DND-41 (cell line): ENCODE measurements at regions not wholly inside any gene's neighbourhood (a gene's known extent, or its start where the extent isn't known, plus 50 kb on each side); places are given as distances from the start of the nearest gene placed in this dataset.

Experiments used
- ATAC-seq: fragments of 200-7000 bp; cut with Tn5 transposase; 3 replicates; pipeline ENCODE4 v1.9.1; 2021; ENCODE audit warnings: low read depth; ENCODE audit not compliant: insufficient read depth
- DNase-seq: peaks from one replicate; pipeline ENCODE4 v3.0.0-alpha.2; 2020
- H2AFZ ChIP-seq: 2 replicates; pipeline ENCODE4 v1.6.0; 2012; ENCODE audit warnings: low read depth, low read length
- H3K27ac ChIP-seq: 2 replicates; pipeline ENCODE4 v1.5.1; 2012; ENCODE audit warnings: low read length, inconsistent platforms
- H3K27me3 ChIP-seq: fragments of 200-600 bp; sonication (generic); 2 replicates; pipeline ENCODE4 v1.6.0; 2012; ENCODE audit warnings: low read length, mild to moderate bottlenecking, inconsistent platforms; ENCODE audit not compliant: insufficient read depth, poor library complexity
- H3K36me3 ChIP-seq: 2 replicates; pipeline ENCODE4 v1.5.1; 2012; ENCODE audit warnings: low read length, inconsistent platforms; ENCODE audit not compliant: insufficient read depth
- H3K4me1 ChIP-seq: 2 replicates; pipeline ENCODE4 v1.5.1; 2012; ENCODE audit warnings: mild to moderate bottlenecking, low read length; ENCODE audit not compliant: insufficient read depth
- H3K4me2 ChIP-seq: 2 replicates; pipeline ENCODE4 v1.6.0; 2012; ENCODE audit warnings: mild to moderate bottlenecking, moderate library complexity, low read length, inconsistent platforms; ENCODE audit not compliant: insufficient read depth
- H3K4me3 ChIP-seq, 2 experiments: fragments of 200-600 bp in 1 of 2; shearing (Covaris generic) in 1 of 2; 2 replicates each; pipeline ENCODE4 v1.5.1; 2012 to 2016; ENCODE audit warnings: inconsistent platforms in 2 of 2, low read length in 2 of 2, mild to moderate bottlenecking in 2 of 2, low read depth in 1 of 2, moderate library complexity in 1 of 2
- H3K79me2 ChIP-seq: 2 replicates; pipeline ENCODE4 v1.6.0; 2012; ENCODE audit warnings: low read length, inconsistent platforms; ENCODE audit not compliant: insufficient read depth
- H3K9ac ChIP-seq: 2 replicates; pipeline ENCODE4 v1.6.0; 2012; ENCODE audit warnings: low read depth, mild to moderate bottlenecking, inconsistent platforms, low read length, moderate library complexity
- H3K9me3 ChIP-seq: 2 replicates; pipeline ENCODE4 v1.5.1; 2012; ENCODE audit warnings: low read length, moderate library complexity, mild to moderate bottlenecking, inconsistent platforms; ENCODE audit not compliant: insufficient read depth, severe bottlenecking
- H4K20me1 ChIP-seq: 2 replicates; pipeline ENCODE4 v1.6.0; 2012; ENCODE audit warnings: low read length; ENCODE audit not compliant: insufficient read depth
- CTCF ChIP-seq: IDR thresholded peaks from 2 replicates; pipeline ENCODE4 v1.5.1; 2012; ENCODE audit warnings: borderline replicate concordance, low read length, moderate library complexity, mild to moderate bottlenecking; ENCODE audit not compliant: poor library complexity, severe bottlenecking; ENCODE audit errors: extremely low read depth
- EZH2 ChIP-seq: IDR thresholded peaks from 3 replicates; pipeline ENCODE4 v1.6.1; 2012; ENCODE audit warnings: borderline replicate concordance, low read depth, mild to moderate bottlenecking, moderate library complexity, low read length, inconsistent platforms; ENCODE audit not compliant: severe bottlenecking

- no peak overlapping the region for H3K4me2 ChIP-seq
- H2AFZ ChIP-seq, result no peak overlapping the region
Observed at GRCh38 chrX:7985568-7985967, 58.4 kb upstream of the PNPLA4 start.

DNA sequence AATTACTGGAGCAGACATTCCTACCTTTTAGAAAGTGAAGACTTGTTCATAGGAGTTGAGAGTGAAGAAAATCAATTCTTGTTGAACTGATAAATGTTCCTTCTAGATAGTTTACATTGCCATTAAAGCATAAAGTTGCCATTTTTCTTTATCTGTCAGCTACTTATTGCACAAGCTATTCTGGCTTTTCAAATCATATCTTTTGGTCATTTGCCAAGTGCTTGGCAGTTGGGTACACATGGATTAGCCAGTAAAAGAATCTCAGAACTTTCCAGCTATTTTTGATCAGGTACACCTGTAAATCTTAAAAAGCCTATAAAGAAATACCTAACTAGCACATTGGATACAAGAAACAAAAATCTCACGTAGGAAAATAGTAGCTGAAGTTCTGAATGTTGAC lies 56.4 kb upstream of the PNPLA4 start:
- H3K27ac ChIP-seq, result no peak overlapping the region
- H3K9ac ChIP-seq, result no peak overlapping the region
- ATAC-seq, result no peak

More at GRCh38 chrX:7985568-7985967, 58.4 kb upstream of the PNPLA4 start:
- H3K9me3 ChIP-seq, result no peaks in the 10 kb centered on the region
- ATAC-seq, result no peak
- H3K9ac ChIP-seq, result no peak overlapping the region
- no peak for DNase-seq
- H3K79me2 ChIP-seq, result no peaks in the 10 kb centered on the region
- no peaks in the 10 kb centered on the region for H3K36me3 ChIP-seq
- H3K4me1 ChIP-seq, result no peaks in the 10 kb centered on the region
- H3K27me3 ChIP-seq, result peaks cover 2% of the 10 kb centered on the region
- H4K20me1 ChIP-seq, result no peaks in the 10 kb centered on the region
- H3K4me3 ChIP-seq, result no peak overlapping the region
- TF ChIP-seq EZH2, result no peak
- TF ChIP-seq CTCF, result no peak
- no peak overlapping the region for H3K27ac ChIP-seq

More for the DNA sequence above, 56.4 kb upstream of the PNPLA4 start:
- peaks cover 2% of the 10 kb centered on the region for H3K27me3 ChIP-seq
- no peak for DNase-seq
- H3K4me3 ChIP-seq, result no peak overlapping the region
- no peaks in the 10 kb centered on the region for H3K4me1 ChIP-seq
- H3K9me3 ChIP-seq, result no peaks in the 10 kb centered on the region
- TF ChIP-seq EZH2, result no peak
- TF ChIP-seq CTCF, result no peak
- H3K4me2 ChIP-seq, result no peak overlapping the region
- no peaks in the 10 kb centered on the region for H3K79me2 ChIP-seq
- no peaks in the 10 kb centered on the region for H4K20me1 ChIP-seq
- no peaks in the 10 kb centered on the region for H3K36me3 ChIP-seq
- no peak overlapping the region for H2AFZ ChIP-seq
